HG02884 (cell line): ENCODE measurements at regions not wholly inside any gene's neighbourhood (a gene's known extent, or its start where the extent isn't known, plus 50 kb on each side); places are given as distances from the start of the nearest gene placed in this dataset.

Experiments used
- ATAC-seq: cut with Tn5 transposase; IDR thresholded peaks from one replicate; pipeline ENCODE4 v1.9.1; 2021; ENCODE audit warnings: mild to moderate bottlenecking, moderate library complexity; ENCODE audit not compliant: unreplicated experiment

DNA sequence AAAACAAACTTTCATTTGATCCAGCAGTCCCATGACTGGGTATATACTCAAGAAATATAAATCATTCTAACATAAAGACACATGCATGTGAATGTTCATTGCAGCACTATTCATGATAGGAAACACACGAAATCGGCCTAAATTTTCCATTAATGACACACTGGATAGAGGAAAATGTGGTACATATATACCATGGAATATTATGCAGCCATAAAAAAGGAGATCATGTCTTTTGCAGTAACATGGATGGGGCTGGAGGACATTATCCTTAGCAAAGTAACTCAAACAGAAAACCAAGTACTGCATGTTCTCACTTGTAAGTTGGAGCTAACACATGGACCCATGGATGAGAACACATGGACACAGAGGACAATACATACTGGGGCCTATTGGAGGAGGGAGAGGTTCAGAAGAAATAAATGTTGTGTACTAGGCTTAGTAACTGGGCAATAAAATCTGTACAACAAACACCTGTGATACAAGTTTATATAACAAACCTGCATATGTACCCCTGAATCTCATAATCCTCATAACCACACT, 283.6 kb downstream of the LMO7 start:
- ATAC-seq = no peak

DNA sequence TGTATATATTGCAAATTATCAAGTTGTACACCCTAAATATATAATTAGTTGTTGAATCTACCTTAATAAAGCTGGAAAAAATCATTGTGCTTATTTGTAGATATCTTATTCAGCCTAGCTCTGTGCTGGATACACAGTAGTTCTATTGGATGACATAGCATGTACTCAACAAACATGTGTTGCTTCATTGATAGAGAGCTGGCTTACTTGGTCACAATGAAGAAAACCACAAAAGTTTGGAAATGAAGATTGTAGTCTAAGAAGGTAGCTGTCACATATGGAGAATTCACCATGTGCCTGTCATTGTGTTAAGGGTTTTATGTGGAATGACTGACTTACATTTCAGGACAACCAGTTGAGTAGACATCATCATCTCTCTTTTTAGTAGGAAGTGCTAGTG, 278.9 kb downstream of the LMO7 start:
- no peak for ATAC-seq

DNA sequence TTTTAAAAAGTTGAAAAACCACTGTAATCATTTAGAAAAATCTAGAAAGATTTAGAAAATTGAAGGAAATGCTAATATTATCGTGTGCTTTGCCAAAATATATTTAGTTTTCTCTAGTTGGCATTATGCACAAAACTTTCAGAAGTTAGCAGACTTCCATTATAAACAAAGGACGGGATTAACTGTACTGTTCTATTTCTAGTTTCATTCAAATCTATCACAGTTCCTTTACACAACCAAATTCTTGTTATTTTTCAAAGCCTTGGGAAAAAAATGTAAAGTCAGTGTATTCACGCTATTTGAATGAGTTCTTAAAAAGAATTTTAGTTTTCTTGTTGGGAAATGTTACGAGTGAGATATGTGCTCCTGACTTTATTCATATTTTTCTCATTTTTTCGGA, 277.8 kb downstream of the LMO7 start:
- ATAC-seq = no peak

DNA sequence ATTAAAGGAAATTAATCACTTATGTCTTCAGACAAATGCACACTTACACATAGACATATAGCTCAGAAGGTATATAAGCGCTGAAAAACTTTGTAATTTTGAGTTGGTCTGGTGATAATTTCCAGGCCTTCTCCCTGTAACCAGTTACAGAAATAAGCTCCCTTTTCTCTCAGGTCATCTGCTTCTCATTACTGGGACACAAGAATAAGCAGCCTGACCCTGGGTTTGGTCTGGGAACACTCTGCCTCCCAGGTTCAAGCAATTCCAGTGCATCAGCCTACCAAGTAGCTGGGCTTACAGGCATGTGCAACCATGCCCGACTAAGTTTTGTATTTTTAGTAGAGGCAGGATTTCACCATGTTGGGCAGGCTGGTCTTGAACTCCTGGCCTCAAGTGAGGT, 274.5 kb downstream of the LMO7 start:
- no peak for ATAC-seq
